ENCODE measurements at regions not wholly inside any gene's neighbourhood (a gene's known extent, or its start where the extent isn't known, plus 50 kb on each side); places are given as distances from the start of the nearest gene placed in this dataset.

DNA sequence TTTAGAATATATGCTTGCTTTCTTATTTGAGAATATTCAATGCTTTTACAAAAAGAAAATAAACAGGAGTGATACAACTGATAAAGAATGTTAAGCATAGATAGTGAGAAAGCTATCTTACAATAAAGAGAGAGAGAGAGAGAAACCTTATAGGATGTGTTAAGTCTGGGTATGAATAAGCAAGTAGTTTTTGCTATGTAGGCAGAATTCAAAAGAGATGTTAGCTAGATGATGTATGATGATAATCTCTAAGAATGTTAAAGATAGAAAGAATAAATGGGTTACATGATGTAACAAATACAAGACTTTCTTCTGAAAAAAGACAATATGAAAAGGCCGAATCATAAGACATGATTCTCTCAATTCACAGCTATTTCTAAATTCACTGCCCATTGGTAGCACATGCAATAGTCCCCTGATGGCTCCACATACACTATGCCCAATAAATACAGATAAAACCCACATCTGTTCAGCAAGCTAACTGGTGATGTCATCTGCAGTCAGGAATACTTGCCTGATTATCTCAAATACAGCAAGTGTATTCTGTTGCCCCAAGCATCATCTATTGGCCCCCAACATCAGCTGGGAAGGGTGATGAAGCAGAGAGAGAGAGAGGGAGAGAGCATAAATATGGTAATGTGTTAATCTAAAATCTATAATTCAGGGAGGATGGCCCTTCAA lies 169.2 kb upstream of the LYSMD4 start:
- TF ChIP-seq, protein P1, sequence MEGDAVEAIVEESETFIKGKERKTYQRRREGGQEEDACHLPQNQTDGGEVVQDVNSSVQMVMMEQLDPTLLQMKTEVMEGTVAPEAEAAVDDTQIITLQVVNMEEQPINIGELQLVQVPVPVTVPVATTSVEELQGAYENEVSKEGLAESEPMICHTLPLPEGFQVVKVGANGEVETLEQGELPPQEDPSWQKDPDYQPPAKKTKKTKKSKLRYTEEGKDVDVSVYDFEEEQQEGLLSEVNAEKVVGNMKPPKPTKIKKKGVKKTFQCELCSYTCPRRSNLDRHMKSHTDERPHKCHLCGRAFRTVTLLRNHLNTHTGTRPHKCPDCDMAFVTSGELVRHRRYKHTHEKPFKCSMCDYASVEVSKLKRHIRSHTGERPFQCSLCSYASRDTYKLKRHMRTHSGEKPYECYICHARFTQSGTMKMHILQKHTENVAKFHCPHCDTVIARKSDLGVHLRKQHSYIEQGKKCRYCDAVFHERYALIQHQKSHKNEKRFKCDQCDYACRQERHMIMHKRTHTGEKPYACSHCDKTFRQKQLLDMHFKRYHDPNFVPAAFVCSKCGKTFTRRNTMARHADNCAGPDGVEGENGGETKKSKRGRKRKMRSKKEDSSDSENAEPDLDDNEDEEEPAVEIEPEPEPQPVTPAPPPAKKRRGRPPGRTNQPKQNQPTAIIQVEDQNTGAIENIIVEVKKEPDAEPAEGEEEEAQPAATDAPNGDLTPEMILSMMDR (IDR thresholded peaks at IDR 0.05): no peak
- TF ChIP-seq POLR2A (IDR thresholded peaks at IDR 0.05): no peak

Data from adrenal gland (tissue), 5 donors.